GM18511 (cell line): ENCODE measurements at regions not wholly inside any gene's neighbourhood (a gene's known extent, or its start where the extent isn't known, plus 50 kb on each side); places are given as distances from the start of the nearest gene placed in this dataset.

Source experiments
- ATAC-seq: cut with Tn5 transposase; IDR thresholded peaks from one replicate; pipeline ENCODE4 v1.9.1; 2021; ENCODE audit warnings: mild to moderate bottlenecking, moderate library complexity; ENCODE audit not compliant: unreplicated experiment

- peak; percentile 12 for ATAC-seq
Observed at GRCh38 chr4:161133586-161134276, 1030.1 kb downstream of the FSTL5 start.

GRCh38 chr4:161132715-161133425, 1030.9 kb downstream of the FSTL5 start:
- peak; percentile 96 for ATAC-seq

- no peak for ATAC-seq
Observed at GRCh38 chr4:161121451-161121850, 1042.3 kb downstream of the FSTL5 start.

- no peak for ATAC-seq
Observed at GRCh38 chr4:161101881-161102280, 1061.9 kb downstream of the FSTL5 start.

GRCh38 chr4:161097821-161098220, 1066.0 kb downstream of the FSTL5 start:
- ATAC-seq = no peak

GRCh38 chr4:161061046-161061445, 1102.8 kb downstream of the FSTL5 start:
- no peak for ATAC-seq
